ENCODE measurements at regions not wholly inside any gene's neighbourhood (a gene's known extent, or its start where the extent isn't known, plus 50 kb on each side); places are given as distances from the start of the nearest gene placed in this dataset.
"Not testable (repeated sequence)": the region's sequence is repeated elsewhere in the genome, so short reads cannot be mapped to it uniquely, and the experiment has no call there.

- POLR2A ChIA-PET, result no interaction called here
- Mint-ChIP-seq H3K27ac (ENCODE audit: unreplicated experiment) (no peak overlapping the region), H3K36me3 (ENCODE audit: insufficient read depth, unreplicated experiment) (no peaks in the 10 kb centered on the region), H3K27me3 (ENCODE audit: insufficient read depth, unreplicated experiment) (no peaks in the 10 kb centered on the region), H3K4me1 (ENCODE audit: low read depth, unreplicated experiment) (no peaks in the 10 kb centered on the region), H3K4me3 (ENCODE audit: unreplicated experiment) (no peak overlapping the region), H3K9me3 (ENCODE audit: unreplicated experiment) (no peaks in the 10 kb centered on the region)
- no peak for DNase-seq
- H3K4me3 ChIP-seq (ENCODE audit: low read depth, low read length), result no peak overlapping the region
- no peaks in the 10 kb centered on the region for H3K9me3 ChIP-seq
- TF ChIP-seq, protein P1, sequence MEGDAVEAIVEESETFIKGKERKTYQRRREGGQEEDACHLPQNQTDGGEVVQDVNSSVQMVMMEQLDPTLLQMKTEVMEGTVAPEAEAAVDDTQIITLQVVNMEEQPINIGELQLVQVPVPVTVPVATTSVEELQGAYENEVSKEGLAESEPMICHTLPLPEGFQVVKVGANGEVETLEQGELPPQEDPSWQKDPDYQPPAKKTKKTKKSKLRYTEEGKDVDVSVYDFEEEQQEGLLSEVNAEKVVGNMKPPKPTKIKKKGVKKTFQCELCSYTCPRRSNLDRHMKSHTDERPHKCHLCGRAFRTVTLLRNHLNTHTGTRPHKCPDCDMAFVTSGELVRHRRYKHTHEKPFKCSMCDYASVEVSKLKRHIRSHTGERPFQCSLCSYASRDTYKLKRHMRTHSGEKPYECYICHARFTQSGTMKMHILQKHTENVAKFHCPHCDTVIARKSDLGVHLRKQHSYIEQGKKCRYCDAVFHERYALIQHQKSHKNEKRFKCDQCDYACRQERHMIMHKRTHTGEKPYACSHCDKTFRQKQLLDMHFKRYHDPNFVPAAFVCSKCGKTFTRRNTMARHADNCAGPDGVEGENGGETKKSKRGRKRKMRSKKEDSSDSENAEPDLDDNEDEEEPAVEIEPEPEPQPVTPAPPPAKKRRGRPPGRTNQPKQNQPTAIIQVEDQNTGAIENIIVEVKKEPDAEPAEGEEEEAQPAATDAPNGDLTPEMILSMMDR (IDR thresholded peaks at IDR 0.05; ENCODE audit: insufficient read depth in 1 of 2, low read depth in 1 of 2, low read length in 1 of 2, severe bottlenecking in 1 of 2, unreplicated experiment in 1 of 2), result no peak
- intact Hi-C loops (cut with micrococcal nuclease; ENCODE audit: unreplicated experiment), result loop anchor here (5.0 kb wide), 1 partner anchor 508 kb away; the partner anchor contains the start of gene CITED2
- H3K36me3 ChIP-seq (ENCODE audit: control insufficient read depth, insufficient read depth, low read length), result no peaks in the 10 kb centered on the region
- BruUV-seq (replicated peaks), result no TSS peak
- peaks cover 14% of the 10 kb centered on the region for H3K4me1 ChIP-seq
- no peaks in the 10 kb centered on the region for H3K27me3 ChIP-seq (replicated peaks; ENCODE audit: control insufficient read depth, insufficient read depth, low read length)
- CTCF ChIA-PET, result no interaction called here
These were observed 505.4 kb upstream of the CITED2 start for GRCh38 chr6:139879823-139880356.

DNA sequence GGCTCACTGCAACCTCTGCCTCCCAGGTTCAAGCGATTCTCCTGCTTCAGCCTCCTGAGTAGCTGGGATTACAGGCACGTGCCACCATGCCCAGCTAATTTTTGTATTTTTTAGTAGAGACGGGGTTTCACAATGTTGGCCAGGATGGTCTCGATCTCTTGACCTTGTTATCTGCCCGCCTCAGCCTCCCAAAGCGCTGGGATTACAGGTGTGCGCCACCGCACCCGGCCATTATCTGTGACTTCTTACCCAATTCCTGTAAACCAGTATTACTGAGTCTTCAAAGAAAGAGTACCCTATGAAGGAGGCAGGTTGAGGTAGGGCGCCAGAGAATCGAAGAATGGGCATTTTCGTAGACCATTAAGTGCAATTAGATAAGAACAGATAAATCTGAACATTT, 504.8 kb upstream of the CITED2 start:
- H3K27ac Mint-ChIP-seq (ENCODE audit: unreplicated experiment); BruUV-seq (replicated peaks); DNase-seq; intact Hi-C loops (cut with micrococcal nuclease; ENCODE audit: unreplicated experiment); POLR2A ChIA-PET; H3K27me3 ChIP-seq (replicated peaks; ENCODE audit: control insufficient read depth, insufficient read depth, low read length); H3K27me3 Mint-ChIP-seq (ENCODE audit: insufficient read depth, unreplicated experiment); H3K9me3 ChIP-seq; H3K9me3 Mint-ChIP-seq (ENCODE audit: unreplicated experiment); H3K4me1 Mint-ChIP-seq (ENCODE audit: low read depth, unreplicated experiment); H3K4me3 ChIP-seq (ENCODE audit: low read depth, low read length); CTCF ChIA-PET; H3K4me3 Mint-ChIP-seq (ENCODE audit: unreplicated experiment); H3K36me3 Mint-ChIP-seq (ENCODE audit: insufficient read depth, unreplicated experiment); H3K36me3 ChIP-seq (ENCODE audit: control insufficient read depth, insufficient read depth, low read length): not testable (repeated sequence)
- H3K4me1 ChIP-seq, result peaks cover 14% of the 10 kb centered on the region

DNA sequence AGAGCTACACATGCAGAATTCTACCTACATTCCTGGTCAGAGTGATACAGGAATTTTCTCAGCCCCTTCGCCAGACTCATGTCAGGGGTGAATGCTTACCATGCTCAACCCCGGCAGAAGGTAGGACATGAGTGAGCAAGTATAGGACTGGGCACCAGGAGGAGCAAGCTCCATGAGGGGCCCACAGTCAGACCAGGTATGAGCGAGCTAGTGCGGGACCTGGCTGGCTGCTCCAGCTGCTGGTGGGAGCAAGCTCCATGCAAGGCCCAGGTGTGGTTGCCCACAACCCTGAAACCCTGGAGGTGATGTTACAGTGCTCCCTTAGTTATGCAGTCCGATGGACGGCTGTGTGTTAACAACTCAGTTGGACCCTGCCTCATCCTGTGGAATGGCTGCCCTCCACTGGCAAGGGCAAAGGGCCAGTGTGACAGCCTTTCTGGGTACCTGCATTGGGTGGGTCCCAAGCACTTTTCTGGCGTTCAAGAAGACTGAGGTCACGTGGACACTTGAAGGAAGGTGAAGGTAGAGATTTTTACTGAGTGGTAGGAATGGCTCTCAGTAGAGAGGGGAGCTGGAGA, 503.5 kb upstream of the CITED2 start:
- CTCF ChIA-PET, result no interaction called here
- intact Hi-C loops (cut with micrococcal nuclease; ENCODE audit: unreplicated experiment), result no loop called here
- Mint-ChIP-seq H3K27me3 (ENCODE audit: insufficient read depth, unreplicated experiment) (no peaks in the 10 kb centered on the region), H3K27ac (ENCODE audit: unreplicated experiment) (no peak overlapping the region), H3K4me3 (ENCODE audit: unreplicated experiment) (no peak overlapping the region), H3K36me3 (ENCODE audit: insufficient read depth, unreplicated experiment) (no peaks in the 10 kb centered on the region), H3K4me1 (ENCODE audit: low read depth, unreplicated experiment) (no peaks in the 10 kb centered on the region), H3K9me3 (ENCODE audit: unreplicated experiment) (no peaks in the 10 kb centered on the region)
- BruUV-seq (replicated peaks), result no TSS peak
- TF ChIP-seq, protein P1 (IDR thresholded peaks at IDR 0.05; ENCODE audit: insufficient read depth in 1 of 2, low read depth in 1 of 2, low read length in 1 of 2, severe bottlenecking in 1 of 2, unreplicated experiment in 1 of 2), result no peak
- no peak for DNase-seq
- POLR2A ChIA-PET, result interaction anchor here (1.2 kb wide), 1 partner anchor 503 kb away, joined by 3 read pairs; the partner anchor contains the start of gene CITED2
- no peaks in the 10 kb centered on the region for H3K9me3 ChIP-seq
- peaks cover under 1% of the 10 kb centered on the region for H3K4me1 ChIP-seq
- no peaks in the 10 kb centered on the region for H3K27me3 ChIP-seq (replicated peaks; ENCODE audit: control insufficient read depth, insufficient read depth, low read length)
- H3K36me3 ChIP-seq (ENCODE audit: control insufficient read depth, insufficient read depth, low read length), result no peaks in the 10 kb centered on the region
- H3K4me3 ChIP-seq (ENCODE audit: low read depth, low read length), result no peak overlapping the region
